ENCODE measurements at regions not wholly inside any gene's neighbourhood (a gene's known extent, or its start where the extent isn't known, plus 50 kb on each side); places are given as distances from the start of the nearest gene placed in this dataset.
"Not testable (repeated sequence)": the region's sequence is repeated elsewhere in the genome, so short reads cannot be mapped to it uniquely, and the experiment has no call there.

GRCh38 chr14:86331341-86331740, 801.4 kb downstream of the FLRT2 start (continued):
- TF ChIP-seq ZNF592 (IDR thresholded peaks at IDR 0.05) (no peak), EP300 (IDR thresholded peaks at IDR 0.05; ENCODE audit: borderline replicate concordance in 1 of 2, control insufficient read depth in 1 of 2, low read depth in 2 of 2, low read length in 2 of 2) (no peak), SMAD1 (IDR thresholded peaks at IDR 0.05; ENCODE audit: low read depth, partially characterized antibody) (no peak), SUZ12 (IDR thresholded peaks at IDR 0.05; ENCODE audit: unreplicated experiment) (no peak), SMC3 (IDR thresholded peaks at IDR 0.05; ENCODE audit: borderline replicate concordance, low read length) (no peak)

GRCh38 chr14:86321151-86321550, 791.2 kb downstream of the FLRT2 start:
- Histone ChIP-seq H3K27ac (ENCODE audit: control insufficient read depth, insufficient read depth) (no peak overlapping the region), H2AFZ (ENCODE audit: control insufficient read depth, low read depth, low read length) (no peak overlapping the region), H3K9me3 (replicated peaks; ENCODE audit: control insufficient read depth, insufficient read depth, low read length) (no peaks in the 10 kb centered on the region), H3K4me3 (no peak overlapping the region), H3K27me3 (replicated peaks in 1 of 2; ENCODE audit: control insufficient read depth in 2 of 2, insufficient read depth in 2 of 2, low read length in 1 of 2) (no peaks in the 10 kb centered on the region), H3K4me1 (ENCODE audit: control insufficient read depth, insufficient read depth, low read length) (no peaks in the 10 kb centered on the region), H3K79me2 (ENCODE audit: control insufficient read depth, insufficient read depth, low read length) (no peaks in the 10 kb centered on the region), H3K9ac (ENCODE audit: control insufficient read depth, insufficient read depth, low read length) (no peak overlapping the region), H4K20me1 (ENCODE audit: control insufficient read depth, insufficient read depth) (no peaks in the 10 kb centered on the region), H3K36me3 (ENCODE audit: control insufficient read depth in 2 of 2, insufficient read depth in 2 of 2, low read length in 1 of 2) (no peaks in the 10 kb centered on the region), H3K4me2 (ENCODE audit: control insufficient read depth, insufficient read depth) (no peak overlapping the region)
- FAIRE-seq, result no peak
- ChIA-PET RAD21 (ENCODE audit: unreplicated experiment) (no interaction called here), SMC1A (ENCODE audit: uncharacterized antibody, unreplicated experiment) (no interaction called here), POLR2A (no interaction called here), CTCF (no interaction called here)
- WGBS (ENCODE audit: insufficient coverage, insufficient replicate concordance, low lambda C conversion rate, missing lambda C conversion rate), result 0% methylated on average over 3 of the region's 3 CpGs
- TF ChIP-seq CHD2 (IDR thresholded peaks at IDR 0.05; ENCODE audit: borderline replicate concordance, low read depth, low read length), result no peak
- no peak for TF ChIP-seq MYC (IDR thresholded peaks at IDR 0.05; ENCODE audit: insufficient read depth, insufficient read length, insufficient replicate concordance, low read length, severe bottlenecking)
- no peak for TF ChIP-seq NFYA (IDR thresholded peaks at IDR 0.05; ENCODE audit: borderline replicate concordance, low read depth, low read length)
- TF ChIP-seq JUNB (IDR thresholded peaks at IDR 0.05), result no peak
- TF ChIP-seq CEBPB (IDR thresholded peaks at IDR 0.05; ENCODE audit: borderline replicate concordance in 1 of 2, low read depth in 2 of 2, low read length in 2 of 2), result no peak
- TF ChIP-seq CREB1 (IDR thresholded peaks at IDR 0.05; ENCODE audit: low read depth), result no peak
- no peak for TF ChIP-seq ZNF207 (IDR thresholded peaks at IDR 0.05; ENCODE audit: borderline replicate concordance)
- ATAC-seq, result no peak
- no TSS peak for BruUV-seq (replicated peaks)
- no peak for DNase-seq (ENCODE audit: low read depth, low spot score)
- in situ Hi-C loops (cut with MboI) (no loop called here), intact Hi-C loops (cut with micrococcal nuclease; ENCODE audit: unreplicated experiment) (no loop called here)

GRCh38 chr14:86312154-86312665, 782.3 kb downstream of the FLRT2 start:
- BruUV-seq (replicated peaks); H3K4me1 ChIP-seq (ENCODE audit: control insufficient read depth, insufficient read depth, low read length); POLR2A ChIA-PET; ATAC-seq; H3K4me2 ChIP-seq (ENCODE audit: control insufficient read depth, insufficient read depth); H3K79me2 ChIP-seq (ENCODE audit: control insufficient read depth, insufficient read depth, low read length); H4K20me1 ChIP-seq (ENCODE audit: control insufficient read depth, insufficient read depth); intact Hi-C loops (cut with micrococcal nuclease; ENCODE audit: unreplicated experiment); H3K9ac ChIP-seq (ENCODE audit: control insufficient read depth, insufficient read depth, low read length); H3K9me3 ChIP-seq (replicated peaks; ENCODE audit: control insufficient read depth, insufficient read depth, low read length); in situ Hi-C loops (cut with MboI); FAIRE-seq; DNase-seq (ENCODE audit: low read depth, low spot score); RAD21 ChIA-PET (ENCODE audit: unreplicated experiment); CTCF ChIA-PET; SMC1A ChIA-PET (ENCODE audit: uncharacterized antibody, unreplicated experiment); H3K27me3 ChIP-seq (replicated peaks in 1 of 2; ENCODE audit: control insufficient read depth in 2 of 2, insufficient read depth in 2 of 2, low read length in 1 of 2); H3K27ac ChIP-seq (ENCODE audit: control insufficient read depth, insufficient read depth); H3K4me3 ChIP-seq; H2AFZ ChIP-seq (ENCODE audit: control insufficient read depth, low read depth, low read length); H3K36me3 ChIP-seq (ENCODE audit: control insufficient read depth in 2 of 2, insufficient read depth in 2 of 2, low read length in 1 of 2): not testable (repeated sequence)
- WGBS (ENCODE audit: insufficient coverage, insufficient replicate concordance, low lambda C conversion rate, missing lambda C conversion rate), result 46% methylated on average over 19 of the region's 19 CpGs
